Left lung (tissue), 4 donors: ENCODE measurements at regions not wholly inside any gene's neighbourhood (a gene's known extent, or its start where the extent isn't known, plus 50 kb on each side); places are given as distances from the start of the nearest gene placed in this dataset.

Experiments used
- ATAC-seq: fragments of 200-7000 bp; cut with Tn5 transposase; one replicate; pipeline ENCODE4 v1.9.1; 2020; ENCODE audit warnings: moderate library complexity
- DNase-seq, 4 donors: peaks; one replicate each; pipeline ENCODE4 v3.0.0-alpha.2; 2013 to 2020
- H3K27ac ChIP-seq, 2 donors: fragments of 200-600 bp; sonication (generic) in 1 of 2; one replicate each; pipeline versions ENCODE4 v1.5.0 to v1.8.0; 2020 to 2021
- H3K27me3 ChIP-seq, 2 donors: fragments of 200-600 bp; sonication (generic) in 1 of 2; one replicate each; pipeline versions ENCODE4 v1.5.0 to v1.8.0; 2020 to 2021
- H3K36me3 ChIP-seq, 2 donors: fragments of 200-600 bp; sonication (generic) in 1 of 2; one replicate each; pipeline versions ENCODE4 v1.5.0 to v1.8.0; 2020 to 2021
- H3K4me1 ChIP-seq, 2 donors: fragments of 200-600 bp; one replicate each; pipeline ENCODE4 v1.8.0; 2021
- H3K4me3 ChIP-seq, 2 donors: fragments of 200-600 bp; sonication (generic) in 1 of 2; one replicate each; pipeline versions ENCODE4 v1.5.0 to v1.8.0; 2020 to 2021; ENCODE audit warnings: mild to moderate bottlenecking in 1 of 2
- H3K9me3 ChIP-seq, 2 donors: fragments of 200-600 bp; sonication (generic) in 1 of 2; one replicate each; pipeline versions ENCODE4 v1.5.0 to v1.8.0; 2020 to 2021
- intact Hi-C, 2 donors: fragments of 100-400 bp; cut with DNase I; formaldehyde crosslinking; loops; one replicate each; pipeline versions ENCODE4 v1.11.2 to v1.14.2; 2022
- TF ChIP-seq, protein P1 (sequence below), 2 donors: fragments of 200-600 bp; sonication (generic) in 1 of 2; IDR thresholded peaks; one replicate each; pipeline versions ENCODE4 v1.5.0 to v1.8.0; 2021; ENCODE audit warnings: antibody characterized with exemption in 2 of 2
- donor health status: DM: no; HTN: yes; CAD: no.
- donor health status: DM: no; HTN: no; CAD: no.

- DNase-seq = no peak
- no peak for ATAC-seq
- no peaks in the 10 kb centered on the region for H3K27me3 ChIP-seq
- H3K4me3 ChIP-seq = no peak overlapping the region
- H3K36me3 ChIP-seq = no peaks in the 10 kb centered on the region
- H3K4me1 ChIP-seq = no peaks in the 10 kb centered on the region
- no peak overlapping the region for H3K27ac ChIP-seq
- H3K9me3 ChIP-seq = no peaks in the 10 kb centered on the region
- TF ChIP-seq, protein P1, sequence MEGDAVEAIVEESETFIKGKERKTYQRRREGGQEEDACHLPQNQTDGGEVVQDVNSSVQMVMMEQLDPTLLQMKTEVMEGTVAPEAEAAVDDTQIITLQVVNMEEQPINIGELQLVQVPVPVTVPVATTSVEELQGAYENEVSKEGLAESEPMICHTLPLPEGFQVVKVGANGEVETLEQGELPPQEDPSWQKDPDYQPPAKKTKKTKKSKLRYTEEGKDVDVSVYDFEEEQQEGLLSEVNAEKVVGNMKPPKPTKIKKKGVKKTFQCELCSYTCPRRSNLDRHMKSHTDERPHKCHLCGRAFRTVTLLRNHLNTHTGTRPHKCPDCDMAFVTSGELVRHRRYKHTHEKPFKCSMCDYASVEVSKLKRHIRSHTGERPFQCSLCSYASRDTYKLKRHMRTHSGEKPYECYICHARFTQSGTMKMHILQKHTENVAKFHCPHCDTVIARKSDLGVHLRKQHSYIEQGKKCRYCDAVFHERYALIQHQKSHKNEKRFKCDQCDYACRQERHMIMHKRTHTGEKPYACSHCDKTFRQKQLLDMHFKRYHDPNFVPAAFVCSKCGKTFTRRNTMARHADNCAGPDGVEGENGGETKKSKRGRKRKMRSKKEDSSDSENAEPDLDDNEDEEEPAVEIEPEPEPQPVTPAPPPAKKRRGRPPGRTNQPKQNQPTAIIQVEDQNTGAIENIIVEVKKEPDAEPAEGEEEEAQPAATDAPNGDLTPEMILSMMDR (IDR thresholded peaks at IDR 0.05) = no peak
- intact Hi-C loops = no loop called here
These were observed 437.4 kb downstream of the NR2F2 start for GRCh38 chr15:96767703-96768434.

GRCh38 chr15:96768435-96768789 is 437.9 kb downstream of the NR2F2 start:
- TF ChIP-seq, protein P1 (IDR thresholded peaks at IDR 0.05) = no peak
- H3K9me3 ChIP-seq = no peaks in the 10 kb centered on the region
- no peak for DNase-seq
- intact Hi-C loops = no loop called here
- no peak overlapping the region for H3K27ac ChIP-seq
- H3K27me3 ChIP-seq = no peaks in the 10 kb centered on the region
- no peak overlapping the region for H3K4me3 ChIP-seq
- no peaks in the 10 kb centered on the region for H3K36me3 ChIP-seq
- ATAC-seq = no peak
- H3K4me1 ChIP-seq = no peaks in the 10 kb centered on the region

DNA sequence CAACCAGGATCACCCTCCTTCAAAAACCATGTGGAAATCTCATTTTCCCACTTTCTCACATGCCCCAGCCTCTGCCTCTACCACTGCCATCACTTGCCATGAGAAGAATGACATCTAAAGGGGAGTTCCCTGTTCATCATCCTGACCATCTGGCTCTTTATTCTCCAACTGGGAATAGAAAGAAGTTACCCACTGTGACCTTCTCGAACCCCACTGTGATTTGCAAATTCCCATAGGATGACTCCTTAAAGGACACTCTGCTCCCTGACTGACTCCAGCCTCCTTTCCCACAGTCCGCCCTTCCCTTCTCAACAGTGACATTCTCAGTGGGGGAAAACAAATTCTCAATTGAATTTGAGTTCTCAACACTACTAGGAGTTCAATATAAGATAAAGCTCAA is 440.5 kb downstream of the NR2F2 start:
- Histone ChIP-seq H3K4me1 (no peaks in the 10 kb centered on the region), H3K27me3 (peaks cover 0 to 6% of the 10 kb centered on the region in 2 donors), H3K27ac (no peak overlapping the region), H3K36me3 (no peaks in the 10 kb centered on the region), H3K4me3 (no peak overlapping the region), H3K9me3 (no peaks in the 10 kb centered on the region)
- no peak for ATAC-seq
- no peak for DNase-seq
- TF ChIP-seq, protein P1 (IDR thresholded peaks at IDR 0.05) = no peak
- intact Hi-C loops = no loop called here

DNA sequence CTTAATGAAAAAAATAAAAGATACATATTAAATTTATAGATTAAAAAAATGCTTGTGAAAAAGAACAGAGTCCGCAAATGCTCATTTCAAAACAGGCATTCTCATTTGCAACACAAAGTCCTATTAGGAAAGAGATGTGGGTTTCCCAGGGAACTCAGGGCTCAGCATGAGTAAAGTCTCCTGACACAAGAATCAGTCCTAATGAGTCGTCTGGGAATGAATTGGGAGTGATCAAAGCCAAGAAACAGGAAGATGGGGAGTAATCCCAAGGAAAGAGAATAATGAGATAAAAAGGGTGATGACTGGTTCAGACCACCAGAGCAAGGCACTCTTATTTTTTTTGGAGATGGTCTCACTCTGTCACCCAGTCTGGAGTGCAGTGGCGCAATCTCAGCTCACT is 443.7 kb downstream of the NR2F2 start:
- H3K27me3 ChIP-seq = peaks cover 0 to 6% of the 10 kb centered on the region in 2 donors
- no peak for DNase-seq
- H3K27ac ChIP-seq = no peak overlapping the region
- no peaks in the 10 kb centered on the region for H3K9me3 ChIP-seq
- no peak overlapping the region for H3K4me3 ChIP-seq
- TF ChIP-seq, protein P1 (IDR thresholded peaks at IDR 0.05) = no peak
- intact Hi-C loops = no loop called here
- no peak for ATAC-seq
- no peaks in the 10 kb centered on the region for H3K4me1 ChIP-seq
- no peaks in the 10 kb centered on the region for H3K36me3 ChIP-seq

DNA sequence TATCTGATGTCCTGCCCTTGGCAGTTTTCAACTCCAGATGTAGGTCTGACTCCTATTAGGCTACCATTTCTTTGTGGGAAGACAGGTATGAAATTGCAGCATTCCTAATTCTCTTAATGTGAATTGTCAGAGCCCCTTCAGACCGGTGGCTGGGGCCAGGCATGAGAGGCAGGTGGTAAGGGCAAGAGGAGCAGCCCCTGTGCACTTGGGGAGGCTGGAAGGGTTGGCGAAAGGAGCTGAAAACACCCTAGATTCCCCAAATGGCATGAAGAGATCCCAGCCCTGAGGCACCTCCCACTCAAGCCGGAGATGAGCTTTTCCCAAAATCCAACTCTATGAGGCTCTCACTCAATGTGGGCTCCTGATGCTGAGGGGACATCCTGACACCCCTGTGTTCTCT is 453.2 kb downstream of the NR2F2 start:
- TF ChIP-seq, protein P1 (IDR thresholded peaks at IDR 0.05) = no peak
- intact Hi-C loops = no loop called here
- DNase-seq = peak in 1 of 4 donors; percentile 58
- no peak overlapping the region for H3K27ac ChIP-seq
- H3K4me1 ChIP-seq = no peaks in the 10 kb centered on the region
- no peak for ATAC-seq
- peaks cover 0 to 8% of the 10 kb centered on the region in 2 donors for H3K27me3 ChIP-seq
- H3K36me3 ChIP-seq = no peaks in the 10 kb centered on the region
- H3K4me3 ChIP-seq = no peak overlapping the region
- no peaks in the 10 kb centered on the region for H3K9me3 ChIP-seq
